H1 (cell line): ENCODE measurements at regions not wholly inside any gene's neighbourhood (a gene's known extent, or its start where the extent isn't known, plus 50 kb on each side); places are given as distances from the start of the nearest gene placed in this dataset.

Experiments used
- BRCA1 ChIP-seq: IDR thresholded peaks from 2 replicates; pipeline ENCODE4 v1.6.1; 2012; ENCODE audit warnings: low read depth, low read length, improper control_type of control experiment
- CTCF ChIP-seq, 3 experiments: IDR thresholded peaks; 1 replicate in 2 of 3; 2 replicates in 1 of 3; pipeline versions ENCODE4 v1.5.1 to v1.6.1; 2011; ENCODE audit warnings: low read length in 3 of 3, mild to moderate bottlenecking in 3 of 3, inconsistent platforms in 2 of 3, low read depth in 1 of 3, moderate library complexity in 1 of 3; ENCODE audit not compliant: insufficient read depth in 1 of 3; ENCODE audit errors: control extremely low read depth in 1 of 3
- EP300 ChIP-seq, 2 experiments: IDR thresholded peaks; 1 replicate in 1 of 2; 2 replicates in 1 of 2; pipeline ENCODE4 v1.6.1; 2011 to 2012; ENCODE audit warnings: low read depth in 2 of 2, low read length in 2 of 2, mild to moderate bottlenecking in 2 of 2, borderline replicate concordance in 1 of 2, inconsistent platforms in 1 of 2, moderate library complexity in 1 of 2
- EZH2 ChIP-seq: fragments of 200-600 bp; sonication (generic); IDR thresholded peaks from 2 replicates; pipeline ENCODE4 v1.7.1; 2012; ENCODE audit warnings: low read depth, mild to moderate bottlenecking, moderate library complexity, low read length, inconsistent platforms; ENCODE audit not compliant: severe bottlenecking
- GABPA ChIP-seq: IDR thresholded peaks from 2 replicates; pipeline ENCODE4 v1.6.1; 2011; ENCODE audit warnings: mild to moderate bottlenecking, low read length, moderate library complexity, borderline replicate concordance; ENCODE audit not compliant: insufficient read depth
- JUN ChIP-seq: IDR thresholded peaks from 2 replicates; pipeline ENCODE4 v1.6.1; 2011; ENCODE audit warnings: low read depth, mild to moderate bottlenecking, improper control_type of control experiment, low read length
- PHF8 ChIP-seq: fragments of 200-600 bp; sonication (generic); conservative IDR thresholded peaks from 2 replicates; pipeline ENCODE4 v1.7.1; 2012; ENCODE audit warnings: low read depth, mild to moderate bottlenecking, inconsistent platforms, low read length, moderate library complexity
- POLR2A ChIP-seq, 2 experiments: IDR thresholded peaks; 1 replicate in 1 of 2; 2 replicates in 1 of 2; pipeline ENCODE4 v1.6.1; 2011; ENCODE audit warnings: low read depth in 2 of 2, low read length in 2 of 2, mild to moderate bottlenecking in 2 of 2; ENCODE audit errors: control extremely low read depth in 1 of 2
- POLR2AphosphoS5 ChIP-seq: IDR thresholded peaks from 2 replicates; pipeline ENCODE4 v1.6.1; 2011; ENCODE audit warnings: low read depth, low read length
- RAD21 ChIP-seq, 2 experiments: IDR thresholded peaks in 1 of 2; conservative IDR thresholded peaks in 1 of 2; 2 replicates each; pipeline ENCODE4 v1.6.1; 2011; ENCODE audit warnings: low read depth in 2 of 2, low read length in 2 of 2, improper control_type of control experiment in 1 of 2, inconsistent platforms in 1 of 2, mild to moderate bottlenecking in 1 of 2, moderate library complexity in 1 of 2
- SIX5 ChIP-seq: IDR thresholded peaks from 2 replicates; pipeline ENCODE4 v1.6.1; 2011; ENCODE audit warnings: mild to moderate bottlenecking, low read depth, low read length
- USF2 ChIP-seq: IDR thresholded peaks from 2 replicates; pipeline ENCODE4 v1.6.1; 2011; ENCODE audit warnings: low read length, improper control_type of control experiment
- YY1 ChIP-seq: IDR thresholded peaks from 2 replicates; pipeline ENCODE4 v1.6.1; 2011; ENCODE audit warnings: low read depth, mild to moderate bottlenecking, low read length
- ZNF274 ChIP-seq: IDR thresholded peaks from 2 replicates; pipeline ENCODE4 v1.7.0; 2012; ENCODE audit warnings: low read length, borderline replicate concordance; ENCODE audit errors: extremely low read depth

- TF ChIP-seq EZH2, result no peak
- TF ChIP-seq PHF8, result no peak
- no peak for TF ChIP-seq CTCF (IDR thresholded peaks at IDR 0.05; ENCODE audit: control extremely low read depth in 1 of 3, insufficient read depth in 1 of 3, low read depth in 1 of 3, low read length in 3 of 3)
- no peak for TF ChIP-seq JUN
- TF ChIP-seq RAD21 (IDR thresholded peaks at IDR 0.05 in 1 of 2, conservative IDR thresholded peaks at IDR 0.05 in 1 of 2; ENCODE audit: low read depth in 2 of 2, low read length in 2 of 2), result no peak
- no peak for TF ChIP-seq SIX5
- no peak for TF ChIP-seq POLR2A (IDR thresholded peaks at IDR 0.05; ENCODE audit: control extremely low read depth in 1 of 2, low read depth in 2 of 2, low read length in 2 of 2)
- no peak for TF ChIP-seq YY1
- no peak for TF ChIP-seq GABPA
- no peak for TF ChIP-seq POLR2AphosphoS5
- TF ChIP-seq ZNF274, result no peak
- no peak for TF ChIP-seq EP300 (IDR thresholded peaks at IDR 0.05; ENCODE audit: borderline replicate concordance in 1 of 2, low read depth in 2 of 2, low read length in 2 of 2)
- no peak for TF ChIP-seq BRCA1
- TF ChIP-seq USF2, result no peak
These were observed 303.3 kb upstream of the SEMA3A start for GRCh38 chr7:84497873-84498272.
